ENCODE measurements at regions not wholly inside any gene's neighbourhood (a gene's known extent, or its start where the extent isn't known, plus 50 kb on each side); places are given as distances from the start of the nearest gene placed in this dataset.

DNA sequence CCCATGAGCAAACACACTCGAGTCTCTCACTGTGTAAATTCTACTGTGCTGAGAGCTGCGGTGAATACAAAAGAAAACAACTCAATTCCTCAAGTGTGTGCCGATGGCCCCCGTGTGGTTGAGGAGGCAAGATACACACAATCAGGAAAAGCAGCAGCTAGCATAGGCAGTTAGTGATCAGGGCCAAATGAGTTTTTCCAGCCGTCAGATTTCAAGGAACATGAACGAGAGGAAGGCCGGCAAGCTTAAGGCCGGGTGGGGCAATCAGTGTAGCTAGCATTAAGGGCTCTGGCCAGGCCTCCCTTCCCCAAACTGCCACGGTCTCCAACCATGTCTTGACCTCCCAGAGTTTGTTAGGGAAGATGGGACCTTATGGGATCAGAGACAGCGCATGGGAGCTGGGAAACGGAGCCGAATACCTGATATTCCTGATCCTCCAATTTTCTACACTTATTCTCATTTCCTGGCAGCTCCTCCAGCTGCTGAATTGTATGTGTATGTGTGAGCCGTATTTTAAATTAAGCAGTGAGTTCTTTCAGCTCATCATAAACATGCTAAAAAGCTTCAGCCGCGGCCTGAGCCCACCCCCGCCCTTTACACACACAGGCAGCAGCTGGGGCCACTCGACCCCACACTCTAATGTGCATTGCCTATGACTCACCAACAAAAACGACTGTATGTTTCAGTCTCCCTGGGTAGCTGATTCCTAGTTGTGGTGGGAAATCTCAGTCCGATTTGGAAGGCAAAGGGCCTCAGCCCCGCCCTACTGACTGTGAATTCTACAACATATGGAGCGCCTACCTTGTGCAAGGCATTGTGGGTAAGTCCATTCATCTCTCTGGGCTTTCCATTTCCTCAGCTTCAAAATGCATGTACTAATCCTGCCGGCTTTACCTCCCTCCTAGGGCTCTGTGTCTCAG, 59.9 kb downstream of the RTL9 start:
- peak overlapping the region; percentile 3 to 69 for H3K27ac ChIP-seq
- intact Hi-C loops (cut with DNase I; ENCODE audit: low total_unique reads): no loop called here
- no peak overlapping the region for H3K4me3 ChIP-seq
- H3K36me3 ChIP-seq: no peaks in the 10 kb centered on the region
- TF ChIP-seq, protein P1, sequence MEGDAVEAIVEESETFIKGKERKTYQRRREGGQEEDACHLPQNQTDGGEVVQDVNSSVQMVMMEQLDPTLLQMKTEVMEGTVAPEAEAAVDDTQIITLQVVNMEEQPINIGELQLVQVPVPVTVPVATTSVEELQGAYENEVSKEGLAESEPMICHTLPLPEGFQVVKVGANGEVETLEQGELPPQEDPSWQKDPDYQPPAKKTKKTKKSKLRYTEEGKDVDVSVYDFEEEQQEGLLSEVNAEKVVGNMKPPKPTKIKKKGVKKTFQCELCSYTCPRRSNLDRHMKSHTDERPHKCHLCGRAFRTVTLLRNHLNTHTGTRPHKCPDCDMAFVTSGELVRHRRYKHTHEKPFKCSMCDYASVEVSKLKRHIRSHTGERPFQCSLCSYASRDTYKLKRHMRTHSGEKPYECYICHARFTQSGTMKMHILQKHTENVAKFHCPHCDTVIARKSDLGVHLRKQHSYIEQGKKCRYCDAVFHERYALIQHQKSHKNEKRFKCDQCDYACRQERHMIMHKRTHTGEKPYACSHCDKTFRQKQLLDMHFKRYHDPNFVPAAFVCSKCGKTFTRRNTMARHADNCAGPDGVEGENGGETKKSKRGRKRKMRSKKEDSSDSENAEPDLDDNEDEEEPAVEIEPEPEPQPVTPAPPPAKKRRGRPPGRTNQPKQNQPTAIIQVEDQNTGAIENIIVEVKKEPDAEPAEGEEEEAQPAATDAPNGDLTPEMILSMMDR (IDR thresholded peaks at IDR 0.05): peak; percentile 30 to 43 (median 32)
- TF ChIP-seq POLR2A (IDR thresholded peaks at IDR 0.05): no peak
- H3K4me1 ChIP-seq: no peaks in the 10 kb centered on the region
- DNase-seq: peak; percentile 36 to 38
- H3K27me3 ChIP-seq: no peaks in the 10 kb centered on the region
- H3K9me3 ChIP-seq: no peaks in the 10 kb centered on the region

DNA sequence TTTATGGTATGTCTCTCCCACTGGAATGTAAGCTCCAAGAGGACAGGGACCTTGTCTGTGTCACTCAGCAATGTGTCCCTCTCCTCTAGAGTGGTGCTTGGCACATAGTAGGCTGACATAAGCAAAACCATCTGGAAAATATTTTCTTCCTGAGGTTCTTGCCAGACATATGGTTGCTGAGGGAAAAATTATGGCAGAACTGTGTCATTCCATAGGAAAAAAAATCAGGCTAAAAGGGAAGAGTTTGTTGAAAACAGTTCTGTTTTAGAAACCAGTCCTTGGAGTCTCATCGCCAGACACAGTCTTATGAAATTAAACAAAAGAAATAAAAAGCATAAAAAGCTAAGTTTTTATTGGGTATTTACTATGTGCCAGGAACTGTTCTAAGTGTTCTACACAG, 60.9 kb downstream of the RTL9 start:
- no peak for TF ChIP-seq POLR2A (IDR thresholded peaks at IDR 0.05)
- TF ChIP-seq, protein P1 (IDR thresholded peaks at IDR 0.05): no peak
- intact Hi-C loops (cut with DNase I; ENCODE audit: low total_unique reads): no loop called here
- no peaks in the 10 kb centered on the region for H3K27me3 ChIP-seq

DNA sequence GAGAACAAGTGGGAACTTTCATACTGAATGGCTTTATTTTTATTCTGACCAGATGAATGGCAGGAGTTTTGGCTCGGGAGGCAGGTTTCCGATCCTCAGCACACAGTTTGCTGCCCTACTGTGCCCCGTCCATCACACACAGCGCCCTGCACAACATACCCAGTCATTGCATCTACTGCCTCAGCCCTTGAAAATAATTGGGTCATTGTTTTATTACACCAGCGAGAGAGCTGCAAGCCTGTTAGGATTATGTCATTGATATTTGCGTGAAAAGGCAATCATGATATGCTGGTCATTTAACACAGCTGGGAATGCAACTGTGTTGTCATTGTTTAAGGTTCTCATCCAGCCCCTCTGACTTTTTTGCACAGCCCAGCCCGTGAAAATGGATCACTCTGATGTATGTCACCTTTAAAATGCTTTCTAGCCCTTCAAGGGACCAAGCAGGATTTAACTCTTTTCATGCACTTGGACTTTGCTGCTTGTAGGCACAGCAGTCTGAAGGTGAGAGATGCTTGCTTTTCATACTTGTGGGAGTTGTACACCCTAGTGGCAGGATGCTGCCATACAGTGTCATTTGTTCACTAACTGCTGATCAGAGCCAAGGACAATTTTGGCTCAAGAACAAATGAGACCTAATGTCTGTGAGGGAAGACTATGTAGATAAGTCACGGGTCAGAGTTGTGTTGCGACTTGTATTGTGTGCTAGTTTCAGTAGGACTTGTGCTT, 62.3 kb downstream of the RTL9 start:
- intact Hi-C loops (cut with DNase I; ENCODE audit: low total_unique reads): no loop called here
- H3K4me3 ChIP-seq: no peak overlapping the region
- H3K9me3 ChIP-seq: no peaks in the 10 kb centered on the region
- TF ChIP-seq, protein P1 (IDR thresholded peaks at IDR 0.05): no peak
- no peaks in the 10 kb centered on the region for H3K4me1 ChIP-seq
- H3K27me3 ChIP-seq: no peaks in the 10 kb centered on the region
- no peaks in the 10 kb centered on the region for H3K36me3 ChIP-seq
- no peak overlapping the region for H3K27ac ChIP-seq
- no peak for DNase-seq

More for the DNA sequence above, 60.9 kb downstream of the RTL9 start:
- Histone ChIP-seq H3K36me3 (no peaks in the 10 kb centered on the region), H3K27ac (no peak overlapping the region), H3K4me1 (no peaks in the 10 kb centered on the region), H3K9me3 (no peaks in the 10 kb centered on the region), H3K4me3 (no peak overlapping the region)
- no peak for DNase-seq

DNA sequence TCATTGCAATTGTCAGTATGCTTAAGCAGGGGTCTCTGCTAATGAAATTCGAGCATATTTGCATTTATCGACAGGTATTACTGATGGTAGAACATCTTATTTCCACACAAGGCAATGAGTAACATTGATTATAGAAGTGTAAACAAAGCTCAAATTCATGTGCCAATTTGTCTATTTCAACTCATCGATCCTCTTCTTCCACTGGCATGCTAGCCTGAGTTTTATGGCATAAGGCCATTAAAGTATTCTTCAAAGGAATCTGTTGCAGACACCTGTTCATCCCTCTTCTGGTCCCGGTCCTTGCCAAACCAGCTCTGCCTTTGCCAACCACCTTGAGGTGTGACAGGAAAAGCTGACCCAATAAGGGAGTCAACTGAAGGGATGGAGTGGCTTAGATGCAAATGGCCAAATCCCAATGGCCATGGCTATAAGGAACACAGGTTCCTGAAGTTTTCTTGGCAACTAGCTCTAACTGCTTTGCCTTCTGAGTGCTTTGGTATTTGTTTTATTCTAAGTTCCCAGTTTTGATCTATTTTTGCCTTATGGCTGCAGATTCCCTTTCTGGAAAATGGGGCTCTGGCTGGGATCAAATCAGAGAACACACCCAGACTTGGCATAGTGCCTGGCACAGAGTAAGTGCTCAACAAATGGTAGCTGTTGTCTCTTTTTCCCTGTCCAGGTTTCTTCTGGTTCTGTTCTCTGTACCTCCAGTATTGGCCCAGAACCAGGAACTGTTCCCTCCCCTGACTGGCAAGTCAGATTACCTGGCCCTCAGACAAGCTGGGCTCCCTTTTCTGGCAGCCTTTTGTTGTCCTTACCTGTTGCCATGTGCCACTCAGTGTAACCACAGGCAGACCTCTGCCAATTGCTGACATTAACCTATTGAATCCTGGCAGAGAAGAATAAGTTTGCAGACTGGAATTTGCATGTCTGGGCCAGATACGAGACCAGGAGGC, 63.1 kb downstream of the RTL9 start:
- no peak for TF ChIP-seq POLR2A (IDR thresholded peaks at IDR 0.05)
- TF ChIP-seq, protein P1 (IDR thresholded peaks at IDR 0.05): no peak
- Histone ChIP-seq H3K36me3 (no peaks in the 10 kb centered on the region), H3K27me3 (no peaks in the 10 kb centered on the region), H3K27ac (no peak overlapping the region), H3K4me1 (no peaks in the 10 kb centered on the region), H3K4me3 (no peak overlapping the region), H3K9me3 (no peaks in the 10 kb centered on the region)
- intact Hi-C loops (cut with DNase I; ENCODE audit: low total_unique reads): no loop called here
- DNase-seq: no peak

All from uterus (tissue), 3 donors.